Body of pancreas (tissue), 4 donors: ENCODE measurements at regions not wholly inside any gene's neighbourhood (a gene's known extent, or its start where the extent isn't known, plus 50 kb on each side); places are given as distances from the start of the nearest gene placed in this dataset.

Source experiments
- ATAC-seq: fragments of 150-250 bp; one replicate; pipeline ENCODE4 v1.9.1; 2016
- DNase-seq, 4 donors: peaks; one replicate each; pipeline ENCODE4 v3.0.0-alpha.2; 2019
- H3K27ac ChIP-seq, 4 donors: fragments of 200-600 bp; sonication (generic); 1 replicate in 3 of 4; 2 replicates in 1 of 4; pipeline versions ENCODE4 v1.5.1 to v1.6.1; 2016 to 2019; ENCODE audit warnings: mild to moderate bottlenecking in 1 of 4, mixed read lengths in 1 of 4, moderate library complexity in 1 of 4
- H3K27me3 ChIP-seq, 2 donors: fragments of 200-600 bp; sonication (generic); one replicate each; pipeline ENCODE4 v1.6.0; 2016; ENCODE audit warnings: mild to moderate bottlenecking in 1 of 2
- H3K36me3 ChIP-seq, 2 donors: fragments of 200-600 bp; sonication (generic); replicated peaks in 1 of 2; 2 replicates each; pipeline ENCODE4 v1.5.1; 2016; ENCODE audit warnings: low read depth in 2 of 2; ENCODE audit not compliant: insufficient read depth in 1 of 2
- H3K4me1 ChIP-seq: fragments of 200-600 bp; sonication (generic); one replicate; pipeline ENCODE4 v1.6.0; 2016
- H3K4me3 ChIP-seq, 2 donors: fragments of 200-600 bp; sonication (generic); 1 replicate in 1 of 2; 2 replicates in 1 of 2; pipeline ENCODE4 v1.5.1; 2016 to 2019
- H3K9me3 ChIP-seq, 3 donors: fragments of 200-600 bp; sonication (generic); 1 replicate in 2 of 3; 2 replicates in 1 of 3; pipeline ENCODE4 v1.5.1; 2016
- POLR2A ChIP-seq, 3 donors: fragments of 450-650 bp; IDR thresholded peaks; one replicate each; pipeline ENCODE4 v1.6.1; 2016; ENCODE audit warnings: antibody characterized with exemption in 3 of 3, mild to moderate bottlenecking in 2 of 3
- WGBS, 2 donors: methylation state at CpG; one replicate each; pipeline ENCODE4 v1.1.5; 2017; 5-methylcytosine and 5-hydroxymethylcytosine counted together
- intact Hi-C: fragments of 100-400 bp; cut with DNase I; formaldehyde crosslinking; loops from one replicate; pipeline ENCODE4 v1.15.1; 2023
- TF ChIP-seq, protein P1 (sequence below), 7 experiments: fragments of 450-650 bp in 4 of 7; fragments of 200-600 bp in 3 of 7; sonication (generic) in 3 of 7; IDR thresholded peaks; one replicate each; pipeline ENCODE4 v1.5.1; 2016 to 2019; ENCODE audit warnings: antibody characterized with exemption in 7 of 7

DNA sequence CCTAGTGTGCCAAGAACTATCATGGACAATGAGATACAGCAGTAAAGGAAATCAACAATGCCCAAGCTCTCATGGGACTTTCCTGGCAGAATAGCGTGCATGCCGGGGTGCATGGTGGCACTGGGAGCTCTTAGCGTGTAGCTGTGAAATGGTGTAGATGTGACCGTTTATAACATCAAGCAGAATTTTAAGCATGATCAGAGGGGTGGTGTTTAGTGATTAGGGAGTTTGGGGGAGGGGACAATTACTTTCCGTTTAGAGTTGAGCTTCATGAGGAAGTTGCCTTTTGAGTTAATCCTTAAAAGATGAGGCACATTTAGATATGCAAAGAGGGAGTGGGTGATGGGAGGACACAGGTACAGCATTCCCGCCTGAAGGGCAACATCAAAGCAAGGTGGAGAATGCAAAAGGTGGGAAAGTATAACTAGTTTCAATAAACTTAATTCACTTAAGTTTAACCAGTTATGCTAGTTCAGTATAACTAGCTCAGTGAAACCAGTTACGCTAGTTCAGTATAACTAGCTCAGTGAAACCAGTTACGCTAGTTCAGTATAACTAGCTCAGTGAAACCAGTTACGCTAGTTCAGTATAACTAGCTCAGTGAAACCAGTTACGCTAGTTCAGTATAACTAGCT is 661.6 kb downstream of the QKI start:
- TF ChIP-seq, protein P1, sequence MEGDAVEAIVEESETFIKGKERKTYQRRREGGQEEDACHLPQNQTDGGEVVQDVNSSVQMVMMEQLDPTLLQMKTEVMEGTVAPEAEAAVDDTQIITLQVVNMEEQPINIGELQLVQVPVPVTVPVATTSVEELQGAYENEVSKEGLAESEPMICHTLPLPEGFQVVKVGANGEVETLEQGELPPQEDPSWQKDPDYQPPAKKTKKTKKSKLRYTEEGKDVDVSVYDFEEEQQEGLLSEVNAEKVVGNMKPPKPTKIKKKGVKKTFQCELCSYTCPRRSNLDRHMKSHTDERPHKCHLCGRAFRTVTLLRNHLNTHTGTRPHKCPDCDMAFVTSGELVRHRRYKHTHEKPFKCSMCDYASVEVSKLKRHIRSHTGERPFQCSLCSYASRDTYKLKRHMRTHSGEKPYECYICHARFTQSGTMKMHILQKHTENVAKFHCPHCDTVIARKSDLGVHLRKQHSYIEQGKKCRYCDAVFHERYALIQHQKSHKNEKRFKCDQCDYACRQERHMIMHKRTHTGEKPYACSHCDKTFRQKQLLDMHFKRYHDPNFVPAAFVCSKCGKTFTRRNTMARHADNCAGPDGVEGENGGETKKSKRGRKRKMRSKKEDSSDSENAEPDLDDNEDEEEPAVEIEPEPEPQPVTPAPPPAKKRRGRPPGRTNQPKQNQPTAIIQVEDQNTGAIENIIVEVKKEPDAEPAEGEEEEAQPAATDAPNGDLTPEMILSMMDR (IDR thresholded peaks at IDR 0.05): no peak
- TF ChIP-seq POLR2A (IDR thresholded peaks at IDR 0.05): no peak
- WGBS, 2 donors: 77 to 83% methylated on average over 8 of the region's 10 CpGs
- no peak for ATAC-seq

DNA sequence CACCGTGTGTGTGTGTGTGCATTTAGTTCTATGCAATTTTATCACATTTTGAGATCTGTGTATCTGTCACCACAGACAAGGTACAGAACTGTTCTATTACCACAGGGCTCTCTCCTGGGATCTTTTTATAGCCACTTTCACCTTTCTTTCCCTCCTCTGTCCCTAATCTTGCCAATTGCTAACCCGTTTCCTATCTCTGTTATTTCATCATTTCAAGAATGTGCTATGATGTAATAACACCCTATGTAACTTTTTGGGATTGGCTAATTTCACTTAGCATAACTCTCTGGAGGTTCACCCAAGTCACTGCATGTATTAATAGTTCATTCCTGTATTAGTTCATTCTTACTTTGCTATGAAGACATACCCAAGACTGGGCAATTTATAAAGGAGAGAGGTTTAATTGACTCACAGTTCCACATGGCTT is 657.7 kb downstream of the QKI start:
- DNase-seq (no peak), ATAC-seq (no peak)
- Histone ChIP-seq H3K4me3 (no peak overlapping the region), H3K27me3 (no peaks in the 10 kb centered on the region), H3K4me1 (no peaks in the 10 kb centered on the region), H3K36me3 (no peaks in the 10 kb centered on the region), H3K9me3 (no peaks in the 10 kb centered on the region), H3K27ac (no peak overlapping the region)
- 51 to 52% methylated on average over 2 of the region's 2 CpGs for WGBS, 2 donors
- TF ChIP-seq, protein P1 (IDR thresholded peaks at IDR 0.05): no peak
- TF ChIP-seq POLR2A (IDR thresholded peaks at IDR 0.05): no peak
- intact Hi-C loops: no loop called here

More for the DNA sequence above, 661.6 kb downstream of the QKI start:
- Histone ChIP-seq H3K9me3 (no peaks in the 10 kb centered on the region), H3K4me1 (no peaks in the 10 kb centered on the region), H3K27ac (no peak overlapping the region), H3K36me3 (no peaks in the 10 kb centered on the region), H3K4me3 (no peak overlapping the region), H3K27me3 (no peaks in the 10 kb centered on the region)
- intact Hi-C loops: no loop called here
- DNase-seq: no peak

DNA sequence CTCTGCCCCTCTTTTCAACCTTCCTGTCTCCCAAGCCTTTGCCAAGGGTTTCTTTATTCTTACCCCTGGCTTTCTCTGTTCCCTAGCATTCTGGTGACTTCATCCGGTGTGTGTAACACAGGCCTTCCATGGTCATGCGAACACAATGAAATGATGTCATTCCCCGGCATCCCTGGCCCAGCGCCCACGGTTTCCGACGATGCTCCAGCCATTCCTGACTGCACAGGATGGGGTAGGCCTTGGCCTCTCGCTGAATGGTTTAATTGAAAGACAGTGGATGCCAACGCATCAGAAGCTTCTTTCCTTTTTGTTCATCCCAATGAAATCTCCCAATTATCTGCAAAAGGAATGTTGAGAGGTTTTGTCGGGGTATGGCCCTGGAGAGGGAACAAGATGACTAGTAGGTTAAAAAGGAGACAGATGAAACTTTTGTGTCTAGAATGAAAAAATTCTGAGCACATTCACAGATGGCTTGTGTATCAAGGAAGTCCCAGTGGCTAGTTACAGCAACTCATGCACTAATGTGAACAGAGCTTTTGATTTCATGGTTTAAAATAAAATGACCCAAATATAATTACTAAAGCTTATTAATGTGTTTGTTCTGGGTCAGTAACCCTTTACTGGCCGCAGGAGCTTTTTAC is 655.0 kb downstream of the QKI start:
- intact Hi-C loops: no loop called here
- no peak for TF ChIP-seq POLR2A (IDR thresholded peaks at IDR 0.05)
- TF ChIP-seq, protein P1 (IDR thresholded peaks at IDR 0.05): no peak
- Histone ChIP-seq H3K27ac (no peak overlapping the region), H3K4me3 (no peak overlapping the region), H3K36me3 (no peaks in the 10 kb centered on the region), H3K27me3 (no peaks in the 10 kb centered on the region), H3K9me3 (no peaks in the 10 kb centered on the region), H3K4me1 (no peaks in the 10 kb centered on the region)
- 66 to 78% methylated on average over 11 of the region's 11 CpGs for whole genome bisulfite sequencing, 2 donors
- ATAC-seq (no peak), DNase-seq (no peak)

DNA sequence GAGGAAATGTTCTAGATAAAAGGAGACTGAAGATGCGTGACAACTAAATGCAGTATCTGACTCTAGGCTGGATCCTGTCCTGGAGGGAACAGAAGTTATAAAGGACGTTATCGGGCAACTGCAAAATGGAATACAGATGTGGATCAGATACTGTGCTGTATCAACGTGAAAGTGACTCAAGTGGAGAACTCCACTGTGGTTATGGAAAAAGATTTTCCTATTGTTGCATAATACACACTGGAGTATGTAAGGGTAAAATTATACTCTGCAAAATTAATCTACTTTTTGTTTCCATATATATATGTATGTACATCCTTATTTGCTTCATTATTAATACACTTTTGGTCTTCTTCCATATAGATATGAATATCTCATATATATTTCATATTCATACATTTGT is 654.0 kb downstream of the QKI start:
- Histone ChIP-seq H3K27ac (no peak overlapping the region), H3K4me1 (no peaks in the 10 kb centered on the region), H3K36me3 (no peaks in the 10 kb centered on the region), H3K27me3 (no peaks in the 10 kb centered on the region), H3K4me3 (no peak overlapping the region), H3K9me3 (no peaks in the 10 kb centered on the region)
- DNase-seq (no peak), ATAC-seq (no peak)
- WGBS, 2 donors: 70 to 71% methylated on average over 4 of the region's 4 CpGs
- intact Hi-C loops: no loop called here
- no peak for TF ChIP-seq POLR2A (IDR thresholded peaks at IDR 0.05)
- TF ChIP-seq, protein P1 (IDR thresholded peaks at IDR 0.05): no peak

DNA sequence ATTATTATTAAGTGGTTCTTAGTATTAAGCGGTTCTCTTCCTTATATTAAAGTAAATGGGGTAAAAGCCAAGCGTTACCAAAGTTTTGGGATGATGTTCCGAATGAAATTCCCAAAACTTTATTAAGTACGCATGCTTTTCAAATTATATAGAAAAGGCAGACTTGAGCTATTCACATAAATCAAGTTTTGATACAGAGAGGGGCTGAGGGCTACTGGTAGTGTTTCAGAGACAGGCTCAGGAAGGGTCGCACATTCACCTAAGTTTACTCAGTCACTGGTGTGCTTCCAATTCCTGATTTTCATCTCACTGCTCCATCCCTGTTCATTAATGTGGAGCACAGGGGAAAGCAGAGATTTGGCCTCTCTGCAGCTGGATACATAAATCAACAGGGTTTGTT is 652.2 kb downstream of the QKI start:
- TF ChIP-seq, protein P1 (IDR thresholded peaks at IDR 0.05): no peak
- TF ChIP-seq POLR2A (IDR thresholded peaks at IDR 0.05): no peak
- Histone ChIP-seq H3K27me3 (no peaks in the 10 kb centered on the region), H3K9me3 (no peaks in the 10 kb centered on the region), H3K27ac (no peak overlapping the region), H3K36me3 (no peaks in the 10 kb centered on the region), H3K4me3 (no peak overlapping the region), H3K4me1 (no peaks in the 10 kb centered on the region)
- ATAC-seq (no peak), DNase-seq (no peak)
- intact Hi-C loops: no loop called here
- 72 to 73% methylated on average over 5 of the region's 5 CpGs for WGBS, 2 donors
